ENCODE measurements at regions not wholly inside any gene's neighbourhood (a gene's known extent, or its start where the extent isn't known, plus 50 kb on each side); places are given as distances from the start of the nearest gene placed in this dataset.

DNA sequence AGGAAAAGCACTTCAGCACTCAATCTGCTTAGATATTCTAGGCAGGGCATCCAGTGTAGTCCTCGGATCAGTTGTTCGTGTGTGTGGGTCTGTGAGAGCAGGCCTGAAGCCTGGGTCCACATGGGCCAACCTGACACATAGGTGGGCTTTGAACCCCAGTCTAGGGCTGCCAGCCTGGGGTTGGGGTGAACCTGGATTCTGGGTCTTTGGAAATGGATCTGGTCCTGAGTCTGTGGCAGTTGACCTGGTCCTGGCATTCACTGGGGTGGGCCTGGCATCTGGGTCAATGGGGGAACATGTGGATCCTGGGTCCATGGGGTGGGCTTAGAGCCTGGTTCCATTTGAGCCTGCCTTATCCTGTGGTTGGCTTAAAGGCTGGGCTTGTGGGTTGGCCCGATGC lies 492.6 kb upstream of the MAN1A1 start:
- no peak for DNase-seq
- H3K27me3 ChIP-seq (ENCODE audit: control insufficient read depth, insufficient read depth, low read length) = no peaks in the 10 kb centered on the region
- no peak overlapping the region for H3K23ac ChIP-seq (ENCODE audit: low read depth, low read length)
- H3K18ac ChIP-seq (ENCODE audit: low read depth, low read length) = no peak overlapping the region
- no peak overlapping the region for H3K14ac ChIP-seq (replicated peaks; ENCODE audit: low read depth, low read length)
- no peak overlapping the region for H2BK20ac ChIP-seq (ENCODE audit: low read depth, low read length)
- no peaks in the 10 kb centered on the region for H3K79me1 ChIP-seq (ENCODE audit: low read depth in 1 of 2, low read length in 2 of 2)
- ChIA-PET POLR2A (ENCODE audit: unreplicated experiment) (no interaction called here), CTCF (interaction anchor here (1.1 kb wide), 1 partner anchor 9 kb away, joined by 3 read pairs; no protein-coding TSS in a partner anchor)
- no peaks in the 10 kb centered on the region for H3K36me3 ChIP-seq (ENCODE audit: control insufficient read depth, insufficient read depth, low read length)
- no peak overlapping the region for H4K8ac ChIP-seq (ENCODE audit: low read depth in 2 of 2, low read length in 2 of 2)
- no peak overlapping the region for H2BK5ac ChIP-seq (ENCODE audit: low read depth, low read length, poor library complexity, severe bottlenecking)
- no peaks in the 10 kb centered on the region for H3K4me1 ChIP-seq (ENCODE audit: control insufficient read depth, insufficient read depth, low read length)
- BruUV-seq (replicated peaks) = no TSS peak
- dilution Hi-C loops (cut with HindIII; ENCODE audit: low sequenced_read_pairs, unreplicated experiment) = no loop called here
- no peak for ATAC-seq (ENCODE audit: low read depth)
- H3K56ac ChIP-seq (ENCODE audit: extremely low read depth, insufficient read depth, low read length) = no peak overlapping the region
- H2AK5ac ChIP-seq (ENCODE audit: low read depth, low read length) = no peak overlapping the region
- no peak overlapping the region for H3K27ac ChIP-seq (ENCODE audit: insufficient read depth, low read length)
- H4K5ac ChIP-seq (ENCODE audit: low read depth, low read length) = no peak overlapping the region
- in situ Hi-C loops (cut with MboI; ENCODE audit: low sequenced_read_pairs) = no loop called here
- H3K4me2 ChIP-seq (ENCODE audit: low read depth, low read length) = no peak overlapping the region
- H2AK9ac ChIP-seq (replicated peaks; ENCODE audit: low read depth, low read length, poor library complexity) = no peak overlapping the region
- H3K9ac ChIP-seq (ENCODE audit: low read depth, low read length) = no peak overlapping the region
- no peak overlapping the region for H4K91ac ChIP-seq (ENCODE audit: insufficient read depth, low read depth, low read length)
- no CpG with 5 or more reads among the region's 3 CpGs for WGBS, 2 experiments (ENCODE audit: extremely low coverage in 2 of 2, insufficient read length in 1 of 2)
- no peak overlapping the region for H2BK120ac ChIP-seq (ENCODE audit: low read depth, low read length)
- H3K4ac ChIP-seq (ENCODE audit: low read depth, low read length) = no peak overlapping the region
- H4K20me1 ChIP-seq (ENCODE audit: insufficient read depth, low read length) = no peaks in the 10 kb centered on the region
- no peak overlapping the region for H3K4me3 ChIP-seq (ENCODE audit: insufficient read depth, low read depth, low read length)
- no peak overlapping the region for H2BK15ac ChIP-seq (ENCODE audit: low read depth, low read length)
- H2AFZ ChIP-seq (replicated peaks; ENCODE audit: low read length, poor library complexity) = no peak overlapping the region
- TF ChIP-seq NFE2L2 (IDR thresholded peaks at IDR 0.05; ENCODE audit: low read depth, low read length) (no peak), CHD1 (IDR thresholded peaks at IDR 0.05; ENCODE audit: low read depth, low read length) (no peak), RAD21 (IDR thresholded peaks at IDR 0.05; ENCODE audit: low read length) (no peak), POLR2A (IDR thresholded peaks at IDR 0.05; ENCODE audit: low read depth, low read length) (no peak), RFX5 (IDR thresholded peaks at IDR 0.05; ENCODE audit: low read depth, low read length) (no peak), MXI1 (IDR thresholded peaks at IDR 0.05; ENCODE audit: borderline replicate concordance, low read depth, low read length) (no peak), FOS (IDR thresholded peaks at IDR 0.05; ENCODE audit: low read depth, low read length) (no peak), SMC3 (IDR thresholded peaks at IDR 0.05; ENCODE audit: low read depth, low read length) (no peak), BHLHE40 (IDR thresholded peaks at IDR 0.05; ENCODE audit: low read depth, low read length) (no peak), RCOR1 (IDR thresholded peaks at IDR 0.05; ENCODE audit: insufficient replicate concordance, low read length) (no peak), MAZ (IDR thresholded peaks at IDR 0.05; ENCODE audit: borderline replicate concordance, low read depth, low read length) (no peak), CEBPB (IDR thresholded peaks at IDR 0.05; ENCODE audit: low read depth, low read length) (no peak), MAFK (IDR thresholded peaks at IDR 0.05; ENCODE audit: low read depth, low read length) (no peak)
- TF ChIP-seq, protein P1, sequence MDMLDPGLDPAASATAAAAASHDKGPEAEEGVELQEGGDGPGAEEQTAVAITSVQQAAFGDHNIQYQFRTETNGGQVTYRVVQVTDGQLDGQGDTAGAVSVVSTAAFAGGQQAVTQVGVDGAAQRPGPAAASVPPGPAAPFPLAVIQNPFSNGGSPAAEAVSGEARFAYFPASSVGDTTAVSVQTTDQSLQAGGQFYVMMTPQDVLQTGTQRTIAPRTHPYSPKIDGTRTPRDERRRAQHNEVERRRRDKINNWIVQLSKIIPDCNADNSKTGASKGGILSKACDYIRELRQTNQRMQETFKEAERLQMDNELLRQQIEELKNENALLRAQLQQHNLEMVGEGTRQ (IDR thresholded peaks at IDR 0.05; ENCODE audit: low read depth, low read length) = no peak
- TF ChIP-seq, protein P2, sequence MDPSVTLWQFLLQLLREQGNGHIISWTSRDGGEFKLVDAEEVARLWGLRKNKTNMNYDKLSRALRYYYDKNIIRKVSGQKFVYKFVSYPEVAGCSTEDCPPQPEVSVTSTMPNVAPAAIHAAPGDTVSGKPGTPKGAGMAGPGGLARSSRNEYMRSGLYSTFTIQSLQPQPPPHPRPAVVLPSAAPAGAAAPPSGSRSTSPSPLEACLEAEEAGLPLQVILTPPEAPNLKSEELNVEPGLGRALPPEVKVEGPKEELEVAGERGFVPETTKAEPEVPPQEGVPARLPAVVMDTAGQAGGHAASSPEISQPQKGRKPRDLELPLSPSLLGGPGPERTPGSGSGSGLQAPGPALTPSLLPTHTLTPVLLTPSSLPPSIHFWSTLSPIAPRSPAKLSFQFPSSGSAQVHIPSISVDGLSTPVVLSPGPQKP (IDR thresholded peaks at IDR 0.05; ENCODE audit: borderline replicate concordance, low read depth, low read length) = no peak
- TF ChIP-seq, protein P3, sequence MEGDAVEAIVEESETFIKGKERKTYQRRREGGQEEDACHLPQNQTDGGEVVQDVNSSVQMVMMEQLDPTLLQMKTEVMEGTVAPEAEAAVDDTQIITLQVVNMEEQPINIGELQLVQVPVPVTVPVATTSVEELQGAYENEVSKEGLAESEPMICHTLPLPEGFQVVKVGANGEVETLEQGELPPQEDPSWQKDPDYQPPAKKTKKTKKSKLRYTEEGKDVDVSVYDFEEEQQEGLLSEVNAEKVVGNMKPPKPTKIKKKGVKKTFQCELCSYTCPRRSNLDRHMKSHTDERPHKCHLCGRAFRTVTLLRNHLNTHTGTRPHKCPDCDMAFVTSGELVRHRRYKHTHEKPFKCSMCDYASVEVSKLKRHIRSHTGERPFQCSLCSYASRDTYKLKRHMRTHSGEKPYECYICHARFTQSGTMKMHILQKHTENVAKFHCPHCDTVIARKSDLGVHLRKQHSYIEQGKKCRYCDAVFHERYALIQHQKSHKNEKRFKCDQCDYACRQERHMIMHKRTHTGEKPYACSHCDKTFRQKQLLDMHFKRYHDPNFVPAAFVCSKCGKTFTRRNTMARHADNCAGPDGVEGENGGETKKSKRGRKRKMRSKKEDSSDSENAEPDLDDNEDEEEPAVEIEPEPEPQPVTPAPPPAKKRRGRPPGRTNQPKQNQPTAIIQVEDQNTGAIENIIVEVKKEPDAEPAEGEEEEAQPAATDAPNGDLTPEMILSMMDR (conservative IDR thresholded peaks at IDR 0.05; ENCODE audit: low read depth, low read length) = no peak
- intact Hi-C loops (cut with micrococcal nuclease) = no loop called here
- H3K9me3 ChIP-seq (ENCODE audit: control insufficient read depth, insufficient read depth, low read length) = peaks cover 3% of the 10 kb centered on the region; the same call in 1 of the 2 replicates
- no peaks in the 10 kb centered on the region for H3K9me1 ChIP-seq (ENCODE audit: insufficient read depth, low read length)

Data from IMR-90 (cell line).